Keratinocyte (primary cell): ENCODE measurements at regions not wholly inside any gene's neighbourhood (a gene's known extent, or its start where the extent isn't known, plus 50 kb on each side); places are given as distances from the start of the nearest gene placed in this dataset.

Experiments used
- DNase-seq: peaks from one replicate; pipeline ENCODE4 v3.0.0-alpha.2; 2011; ENCODE audit warnings: low read depth, missing footprints, low spot score
- FAIRE-seq: peaks from 2 replicates; lab custom pipeline; 2011; peaks lifted over from hg19 to GRCh38; lab: Jason Lieb, UNC
- H2AFZ ChIP-seq: 2 replicates; pipeline ENCODE4 v1.6.0; 2012; ENCODE audit warnings: low read length, control low read depth, inconsistent platforms; ENCODE audit not compliant: control insufficient read depth
- H3K27ac ChIP-seq: 2 replicates; pipeline ENCODE4 v1.5.1; 2011; ENCODE audit warnings: low read length; ENCODE audit not compliant: control insufficient read depth, insufficient read depth
- H3K27me3 ChIP-seq: 3 replicates; pipeline ENCODE4 v1.6.0; 2011; ENCODE audit warnings: low read length; ENCODE audit not compliant: control insufficient read depth, insufficient read depth; ENCODE audit errors: extremely low read depth
- H3K36me3 ChIP-seq, 2 experiments: 2 replicates in 1 of 2; 3 replicates in 1 of 2; pipeline ENCODE4 v1.5.1; 2011; ENCODE audit warnings: low read length in 2 of 2, mild to moderate bottlenecking in 1 of 2; ENCODE audit not compliant: control insufficient read depth in 2 of 2, insufficient read depth in 2 of 2; ENCODE audit errors: extremely low read depth in 1 of 2
- H3K4me1 ChIP-seq: 3 replicates; pipeline ENCODE4 v1.5.1; 2011; ENCODE audit warnings: low read length; ENCODE audit not compliant: control insufficient read depth, insufficient read depth; ENCODE audit errors: extremely low read depth
- H3K4me2 ChIP-seq: 3 replicates; pipeline ENCODE4 v1.6.0; 2011; ENCODE audit warnings: low read depth, low read length; ENCODE audit not compliant: control insufficient read depth, insufficient read depth; ENCODE audit errors: extremely low read depth
- H3K4me3 ChIP-seq, 3 experiments: fragments of 200-600 bp in 1 of 3; sonication (generic) in 1 of 3; 2 replicates in 2 of 3; 3 replicates in 1 of 3; pipeline ENCODE4 v1.5.1; 2011 to 2016; ENCODE audit warnings: low read length in 3 of 3, mild to moderate bottlenecking in 3 of 3, control low read depth in 2 of 3, inconsistent platforms in 1 of 3, low read depth in 1 of 3, mixed read lengths in 1 of 3, mixed run types in 1 of 3, moderate library complexity in 1 of 3; ENCODE audit not compliant: control insufficient read depth in 2 of 3, insufficient read depth in 2 of 3; ENCODE audit errors: extremely low read depth in 1 of 3
- H3K79me2 ChIP-seq: 2 replicates; pipeline ENCODE4 v1.6.0; 2012; ENCODE audit warnings: low read length; ENCODE audit not compliant: control insufficient read depth, insufficient read depth
- H3K9ac ChIP-seq: 3 replicates; pipeline ENCODE4 v1.6.0; 2011; ENCODE audit warnings: low read length; ENCODE audit not compliant: control insufficient read depth, insufficient read depth; ENCODE audit errors: extremely low read depth
- H3K9me1 ChIP-seq: 3 replicates; pipeline ENCODE4 v1.6.0; 2011; ENCODE audit warnings: low read length; ENCODE audit not compliant: control insufficient read depth, insufficient read depth; ENCODE audit errors: extremely low read depth
- H3K9me3 ChIP-seq: 2 replicates; pipeline ENCODE4 v1.5.1; 2012; ENCODE audit warnings: low read depth, low read length; ENCODE audit not compliant: control insufficient read depth
- H4K20me1 ChIP-seq: 3 replicates; pipeline ENCODE4 v1.6.0; 2011; ENCODE audit warnings: low read length; ENCODE audit not compliant: control insufficient read depth, insufficient read depth; ENCODE audit errors: extremely low read depth
- CTCF ChIP-seq, 3 experiments: IDR thresholded peaks in 1 of 3; conservative IDR thresholded peaks in 1 of 3; optimal IDR thresholded peaks in 1 of 3; 2 replicates in 2 of 3; 3 replicates in 1 of 3; pipeline versions ENCODE3 to v1.5.1; 2011; ENCODE audit warnings: low read length in 3 of 3, mild to moderate bottlenecking in 3 of 3, moderate library complexity in 2 of 3, control low read depth in 1 of 3, inconsistent platforms in 1 of 3; ENCODE audit not compliant: insufficient read depth in 2 of 3; ENCODE audit errors: extremely low read depth in 1 of 3
- EZH2 ChIP-seq: IDR thresholded peaks from one replicate; pipeline ENCODE4 v1.6.1; 2012; ENCODE audit warnings: inconsistent platforms, mild to moderate bottlenecking, low read length, moderate library complexity
- dilution Hi-C: fragments of 300-500 bp; cut with MboI; formaldehyde crosslinking; loops from one replicate; pipeline ENCODE4 v1.7.0; 2020; ENCODE audit warnings: low sequenced_read_pairs; ENCODE audit not compliant: extremely low pct_ligation_motif_present

DNA sequence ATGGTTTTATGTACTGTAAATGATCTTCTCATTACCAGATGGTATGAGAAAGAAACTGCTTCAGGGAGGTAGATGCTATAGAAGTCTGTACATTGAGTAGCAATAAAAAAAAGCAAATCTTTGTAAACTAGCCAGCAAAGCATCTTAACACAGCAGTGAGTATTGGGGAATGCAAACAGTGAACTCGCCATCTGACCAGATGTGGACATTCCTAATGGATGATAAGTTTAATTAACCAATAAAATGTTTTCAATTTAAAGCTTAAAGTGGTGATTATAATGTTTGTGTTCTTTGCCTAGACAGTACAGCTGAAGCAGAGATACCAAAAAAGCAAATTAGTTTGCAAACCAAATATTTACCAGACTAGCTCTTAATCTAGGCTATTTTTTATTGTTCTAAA, 1144.2 kb downstream of the FAT4 start:
- Histone ChIP-seq H2AFZ (no peak overlapping the region), H3K9me3 (no peaks in the 10 kb centered on the region), H4K20me1 (no peaks in the 10 kb centered on the region), H3K27ac (no peak overlapping the region), H3K9ac (no peak overlapping the region), H3K79me2 (no peaks in the 10 kb centered on the region), H3K4me2 (no peak overlapping the region), H3K27me3 (no peaks in the 10 kb centered on the region), H3K4me3 (no peak overlapping the region), H3K36me3 (no peaks in the 10 kb centered on the region), H3K9me1 (no peaks in the 10 kb centered on the region), H3K4me1 (no peaks in the 10 kb centered on the region)
- FAIRE-seq (no peak), DNase-seq (no peak)
- dilution Hi-C loops: no loop called here
- TF ChIP-seq CTCF (optimal IDR thresholded peaks at IDR 0.05 in 1 of 3, IDR thresholded peaks at IDR 0.05 in 1 of 3, conservative IDR thresholded peaks at IDR 0.05 in 1 of 3; ENCODE audit: extremely low read depth in 1 of 3, insufficient read depth in 2 of 3, low read length in 3 of 3) (no peak), EZH2 (no peak)

DNA sequence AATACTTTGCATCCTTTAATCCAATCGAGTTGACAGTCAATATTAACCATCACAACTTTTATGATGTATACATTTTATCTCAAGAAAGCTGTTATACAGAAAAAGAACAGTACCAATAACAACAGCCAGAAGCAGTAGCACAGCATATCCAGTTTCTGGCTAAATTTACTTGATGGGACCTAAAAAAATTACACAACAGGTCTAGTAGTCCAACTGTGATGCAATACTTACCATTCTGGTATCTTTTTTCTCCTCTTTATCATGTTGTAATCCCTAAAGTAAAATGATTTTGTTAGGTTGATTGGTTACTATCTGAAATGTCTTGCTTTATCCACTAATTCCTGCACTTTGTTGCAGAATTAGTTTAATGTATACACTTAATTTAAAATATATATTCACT, 1150.6 kb downstream of the FAT4 start:
- H3K27me3 ChIP-seq: no peaks in the 10 kb centered on the region
- H4K20me1 ChIP-seq: no peaks in the 10 kb centered on the region
- H3K9me3 ChIP-seq: no peaks in the 10 kb centered on the region
- no peaks in the 10 kb centered on the region for H3K9me1 ChIP-seq
- H3K4me2 ChIP-seq: no peak overlapping the region
- FAIRE-seq (no peak), DNase-seq (no peak)
- no peaks in the 10 kb centered on the region for H3K4me1 ChIP-seq
- dilution Hi-C loops: no loop called here
- H3K36me3 ChIP-seq: no peaks in the 10 kb centered on the region
- no peaks in the 10 kb centered on the region for H3K79me2 ChIP-seq
- H2AFZ ChIP-seq: no peak overlapping the region
- H3K27ac ChIP-seq: no peak overlapping the region
- TF ChIP-seq EZH2 (no peak), CTCF (optimal IDR thresholded peaks at IDR 0.05 in 1 of 3, IDR thresholded peaks at IDR 0.05 in 1 of 3, conservative IDR thresholded peaks at IDR 0.05 in 1 of 3; ENCODE audit: extremely low read depth in 1 of 3, insufficient read depth in 2 of 3, low read length in 3 of 3) (no peak)
- no peak overlapping the region for H3K9ac ChIP-seq
- no peak overlapping the region for H3K4me3 ChIP-seq
